ENCODE measurements at regions not wholly inside any gene's neighbourhood (a gene's known extent, or its start where the extent isn't known, plus 50 kb on each side); places are given as distances from the start of the nearest gene placed in this dataset.

GRCh38 chr3:67288466-67289106, 290.5 kb downstream of the KBTBD8 start:
- H3K4me1 ChIP-seq (ENCODE audit: control insufficient read depth in 2 of 2, insufficient read depth in 2 of 2, low read length in 2 of 2), result peaks cover 0 to 3% of the 10 kb centered on the region in 2 donors
- no peak overlapping the region for H3K27ac Mint-ChIP-seq
- H3K4me3 Mint-ChIP-seq, result no peak overlapping the region
- H4K20me1 ChIP-seq (ENCODE audit: control insufficient read depth, insufficient read depth, low read length, poor library complexity, severe bottlenecking), result no peaks in the 10 kb centered on the region
- no peaks in the 10 kb centered on the region for H3K27me3 ChIP-seq (replicated peaks in 1 of 4; ENCODE audit: control extremely low read depth in 1 of 4, control insufficient read depth in 3 of 4, insufficient read depth in 4 of 4, low read length in 3 of 4)
- POLR2A ChIA-PET, result no interaction called here
- no peak for ATAC-seq (ENCODE audit: low read depth)
- no peak overlapping the region for H3K4me2 ChIP-seq (replicated peaks; ENCODE audit: low read depth, low read length, poor library complexity, severe bottlenecking)
- peaks cover 23% of the 10 kb centered on the region for H3K4me1 Mint-ChIP-seq
- no peak overlapping the region for H2AFZ ChIP-seq (ENCODE audit: insufficient read depth, low read depth, low read length, poor library complexity, severe bottlenecking)
- no CpG with 5 or more reads among the region's 1 CpG for WGBS (ENCODE audit: insufficient coverage)
- no peak overlapping the region for H3K9ac ChIP-seq (ENCODE audit: low read length)
- TF ChIP-seq CTCF (IDR thresholded peaks at IDR 0.05), result no peak
- no peak for TF ChIP-seq EZH2 (IDR thresholded peaks at IDR 0.05; ENCODE audit: borderline replicate concordance, insufficient read depth, low read depth, low read length, poor library complexity, severe bottlenecking)
- CTCF ChIA-PET, result no interaction called here
- H3K4me3 ChIP-seq (ENCODE audit: control extremely low read depth in 1 of 5, extremely low read depth in 1 of 5, insufficient read depth in 1 of 5, low read depth in 2 of 5, low read length in 4 of 5), result no peak overlapping the region
- H3K79me2 ChIP-seq (ENCODE audit: control insufficient read depth, insufficient read depth, low read length), result no peaks in the 10 kb centered on the region
- H3K9me3 ChIP-seq (ENCODE audit: control extremely low read depth in 1 of 3, control insufficient read depth in 2 of 3, insufficient read depth in 1 of 3, low read length in 2 of 3), result no peaks in the 10 kb centered on the region
- H3K36me3 ChIP-seq (replicated peaks in 1 of 2; ENCODE audit: control extremely low read depth in 1 of 2, control insufficient read depth in 1 of 2, extremely low read depth in 1 of 2, insufficient read depth in 2 of 2, low read length in 1 of 2), result no peaks in the 10 kb centered on the region
- intact Hi-C loops (cut with micrococcal nuclease), result no loop called here
- no peaks in the 10 kb centered on the region for H3K9me3 Mint-ChIP-seq (ENCODE audit: insufficient read depth)
- no peaks in the 10 kb centered on the region for H3K27me3 Mint-ChIP-seq
- peak; percentile 5 for DNase-seq
- H3K27ac ChIP-seq (ENCODE audit: low read length in 2 of 2), result no peak overlapping the region

GRCh38 chr3:67289626-67290025, 291.5 kb downstream of the KBTBD8 start:
- WGBS (ENCODE audit: insufficient coverage), result no CpG with 5 or more reads among the region's 1 CpG

More at GRCh38 chr3:67289626-67290025, 291.5 kb downstream of the KBTBD8 start:
- POLR2A ChIA-PET, result no interaction called here
- Mint-ChIP-seq H3K4me1 (peaks cover 23% of the 10 kb centered on the region), H3K9me3 (ENCODE audit: insufficient read depth) (no peaks in the 10 kb centered on the region), H3K4me3 (no peak overlapping the region), H3K27me3 (no peaks in the 10 kb centered on the region), H3K27ac (no peak overlapping the region)
- CTCF ChIA-PET, result no interaction called here
- H3K4me3 ChIP-seq (ENCODE audit: control extremely low read depth in 1 of 5, extremely low read depth in 1 of 5, insufficient read depth in 1 of 5, low read depth in 2 of 5, low read length in 4 of 5), result no peak overlapping the region
- intact Hi-C loops (cut with micrococcal nuclease), result no loop called here
- peaks cover 0 to 3% of the 10 kb centered on the region in 2 donors for H3K4me1 ChIP-seq (ENCODE audit: control insufficient read depth in 2 of 2, insufficient read depth in 2 of 2, low read length in 2 of 2)
- H3K79me2 ChIP-seq (ENCODE audit: control insufficient read depth, insufficient read depth, low read length), result no peaks in the 10 kb centered on the region
- no peak for ATAC-seq (ENCODE audit: low read depth)
- H3K27ac ChIP-seq (ENCODE audit: low read length in 2 of 2), result no peak overlapping the region
- H3K9ac ChIP-seq (ENCODE audit: low read length), result no peak overlapping the region
- TF ChIP-seq EZH2 (IDR thresholded peaks at IDR 0.05; ENCODE audit: borderline replicate concordance, insufficient read depth, low read depth, low read length, poor library complexity, severe bottlenecking) (no peak), CTCF (IDR thresholded peaks at IDR 0.05) (no peak)
- H4K20me1 ChIP-seq (ENCODE audit: control insufficient read depth, insufficient read depth, low read length, poor library complexity, severe bottlenecking), result no peaks in the 10 kb centered on the region
- H3K4me2 ChIP-seq (replicated peaks; ENCODE audit: low read depth, low read length, poor library complexity, severe bottlenecking), result no peak overlapping the region
- no peak overlapping the region for H2AFZ ChIP-seq (ENCODE audit: insufficient read depth, low read depth, low read length, poor library complexity, severe bottlenecking)
- no peaks in the 10 kb centered on the region for H3K9me3 ChIP-seq (ENCODE audit: control extremely low read depth in 1 of 3, control insufficient read depth in 2 of 3, insufficient read depth in 1 of 3, low read length in 2 of 3)
- DNase-seq, result no peak
- no peaks in the 10 kb centered on the region for H3K36me3 ChIP-seq (replicated peaks in 1 of 2; ENCODE audit: control extremely low read depth in 1 of 2, control insufficient read depth in 1 of 2, extremely low read depth in 1 of 2, insufficient read depth in 2 of 2, low read length in 1 of 2)
- no peaks in the 10 kb centered on the region for H3K27me3 ChIP-seq (replicated peaks in 1 of 4; ENCODE audit: control extremely low read depth in 1 of 4, control insufficient read depth in 3 of 4, insufficient read depth in 4 of 4, low read length in 3 of 4)
